NCI-H187 treated with DMSO at 0.1 percent for 48 hours (cell line): ENCODE measurements at regions not wholly inside any gene's neighbourhood (a gene's known extent, or its start where the extent isn't known, plus 50 kb on each side); places are given as distances from the start of the nearest gene placed in this dataset.

Experiments used
- DNase-seq: peaks from one replicate; lab custom pipeline; 2025; lab: John Stamatoyannopoulos, UW

GRCh38 chr4:86529436-86529835, 64.7 kb upstream of the PTPN13 start:
- DNase-seq: no peak

- no peak for DNase-seq
Observed at GRCh38 chr4:86530183-86530582, 63.9 kb upstream of the PTPN13 start.

- DNase-seq: no peak
Observed at GRCh38 chr4:86531440-86531839, 62.7 kb upstream of the PTPN13 start.

- DNase-seq: no peak
Observed at GRCh38 chr4:86532851-86533250, 61.3 kb upstream of the PTPN13 start.

GRCh38 chr4:86536151-86536550, 58.0 kb upstream of the PTPN13 start:
- no peak for DNase-seq

- no peak for DNase-seq
Observed at GRCh38 chr4:86542319-86543027, 51.6 kb upstream of the PTPN13 start.

- DNase-seq: no peak
Observed at GRCh38 chr4:86543080-86543479, 51.0 kb upstream of the PTPN13 start.

- no peak for DNase-seq
Observed at GRCh38 chr4:86543560-86544309, 50.4 kb upstream of the PTPN13 start.

GRCh38 chr4:86544310-86544966, 49.7 kb upstream of the PTPN13 start:
- no peak for DNase-seq
